Lower leg skin (tissue), 4 donors: ENCODE measurements at regions not wholly inside any gene's neighbourhood (a gene's known extent, or its start where the extent isn't known, plus 50 kb on each side); places are given as distances from the start of the nearest gene placed in this dataset.

Experiments
- DNase-seq, 2 donors: peaks; one replicate each; pipeline ENCODE4 v3.0.0-alpha.2; 2019; ENCODE audit warnings: low spot score in 2 of 2
- H3K4me3 ChIP-seq: fragments of 200-600 bp; sonication (generic); 2 replicates; pipeline ENCODE4 v1.5.1; 2017; ENCODE audit warnings: mild to moderate bottlenecking, low read depth; ENCODE audit not compliant: poor library complexity, severe bottlenecking
- CTCF ChIP-seq, 3 donors: fragments of 450-650 bp; IDR thresholded peaks; one replicate each; pipeline ENCODE4 v1.5.1; 2016; ENCODE audit warnings: antibody characterized with exemption in 3 of 3, mild to moderate bottlenecking in 3 of 3, moderate library complexity in 2 of 3
- POLR2A ChIP-seq, 2 donors: fragments of 450-650 bp; IDR thresholded peaks; one replicate each; pipeline ENCODE4 v1.6.1; 2016 to 2017; ENCODE audit warnings: antibody characterized with exemption in 2 of 2, mild to moderate bottlenecking in 1 of 2, moderate library complexity in 1 of 2
- WGBS, 2 donors: methylation state at CpG; one replicate each; pipeline ENCODE4 v1.1.5; 2018; 5-methylcytosine and 5-hydroxymethylcytosine counted together
- intact Hi-C: fragments of 100-400 bp; cut with DNase I; formaldehyde crosslinking; loops from one replicate; pipeline ENCODE4 v1.15.0; 2023; ENCODE audit warnings: low total_unique reads

GRCh38 chr1:81650776-81651175 is 150.0 kb upstream of the ADGRL2 start:
- TF ChIP-seq POLR2A (IDR thresholded peaks at IDR 0.05) = no peak
- TF ChIP-seq CTCF (IDR thresholded peaks at IDR 0.05) = no peak
- H3K4me3 ChIP-seq = no peak overlapping the region
- DNase-seq = no peak
- intact Hi-C loops = no loop called here

GRCh38 chr1:81635816-81636215 is 164.9 kb upstream of the ADGRL2 start:
- intact Hi-C loops = no loop called here
- TF ChIP-seq CTCF (IDR thresholded peaks at IDR 0.05) (no peak), POLR2A (IDR thresholded peaks at IDR 0.05) (no peak)
- 83 to 86% methylated on average over 2 of the region's 2 CpGs for WGBS, 2 donors
- no peak overlapping the region for H3K4me3 ChIP-seq
- DNase-seq = no peak

- 91 to 92% methylated on average over 6 of the region's 6 CpGs for WGBS, 2 donors
- TF ChIP-seq POLR2A (IDR thresholded peaks at IDR 0.05) = no peak
- no peak for TF ChIP-seq CTCF (IDR thresholded peaks at IDR 0.05)
- no peak overlapping the region for H3K4me3 ChIP-seq
- DNase-seq = no peak
- intact Hi-C loops = no loop called here
Observed at GRCh38 chr1:81634294-81634693, 166.4 kb upstream of the ADGRL2 start.

GRCh38 chr1:81619156-81619555 is 181.6 kb upstream of the ADGRL2 start:
- no peak for DNase-seq
- whole genome bisulfite sequencing, 2 donors = 38 to 66% methylated on average over 3 of the region's 3 CpGs
- intact Hi-C loops = no loop called here
- H3K4me3 ChIP-seq = no peak overlapping the region
- TF ChIP-seq CTCF (IDR thresholded peaks at IDR 0.05) = no peak
- TF ChIP-seq POLR2A (IDR thresholded peaks at IDR 0.05) = no peak

- intact Hi-C loops = no loop called here
- no peak for DNase-seq
- no peak overlapping the region for H3K4me3 ChIP-seq
- no peak for TF ChIP-seq POLR2A (IDR thresholded peaks at IDR 0.05)
- TF ChIP-seq CTCF (IDR thresholded peaks at IDR 0.05) = no peak
Observed at GRCh38 chr1:81618376-81618775, 182.4 kb upstream of the ADGRL2 start.

- DNase-seq = no peak
- intact Hi-C loops = no loop called here
- 76 to 79% methylated on average over 9 of the region's 9 CpGs for WGBS, 2 donors
- no peak for TF ChIP-seq CTCF (IDR thresholded peaks at IDR 0.05)
- no peak overlapping the region for H3K4me3 ChIP-seq
Observed at GRCh38 chr1:81617308-81617967, 183.3 kb upstream of the ADGRL2 start.
